Eye (tissue), 1 donor: ENCODE measurements at regions not wholly inside any gene's neighbourhood (a gene's known extent, or its start where the extent isn't known, plus 50 kb on each side); places are given as distances from the start of the nearest gene placed in this dataset.

Experiments used
- DNase-seq: peaks from one replicate; pipeline ENCODE4 v3.0.0-alpha.2; 2015

GRCh38 chr10:9608602-9609001 lies 1409.1 kb upstream of the CELF2 start:
- DNase-seq, result peak; percentile 57

- DNase-seq, result no peak
Measured at GRCh38 chr10:9613338-9614075, 1404.2 kb upstream of the CELF2 start.

- no peak for DNase-seq
Measured at GRCh38 chr10:9615189-9615588, 1402.5 kb upstream of the CELF2 start.

GRCh38 chr10:9621216-9621615 lies 1396.5 kb upstream of the CELF2 start:
- no peak for DNase-seq

- no peak for DNase-seq
Measured at GRCh38 chr10:9625304-9625703, 1392.4 kb upstream of the CELF2 start.

GRCh38 chr10:9634466-9634865 lies 1383.2 kb upstream of the CELF2 start:
- DNase-seq, result no peak

- DNase-seq, result no peak
Measured at GRCh38 chr10:9635691-9636090, 1382.0 kb upstream of the CELF2 start.

- DNase-seq, result no peak
Measured at GRCh38 chr10:9636216-9636615, 1381.5 kb upstream of the CELF2 start.

- no peak for DNase-seq
Measured at GRCh38 chr10:9643782-9644181, 1373.9 kb upstream of the CELF2 start.

GRCh38 chr10:9645404-9645803 lies 1372.3 kb upstream of the CELF2 start:
- DNase-seq, result no peak

GRCh38 chr10:9645928-9646600 lies 1371.6 kb upstream of the CELF2 start:
- no peak for DNase-seq

- DNase-seq, result no peak
Measured at GRCh38 chr10:9654261-9654660, 1363.4 kb upstream of the CELF2 start.

GRCh38 chr10:9656386-9656785 lies 1361.3 kb upstream of the CELF2 start:
- no peak for DNase-seq

- DNase-seq, result no peak
Measured at GRCh38 chr10:9656996-9657395, 1360.7 kb upstream of the CELF2 start.

GRCh38 chr10:9657530-9657929 lies 1360.1 kb upstream of the CELF2 start:
- DNase-seq, result no peak

GRCh38 chr10:9668411-9668810 lies 1349.3 kb upstream of the CELF2 start:
- DNase-seq, result no peak

- no peak for DNase-seq
Measured at GRCh38 chr10:9670911-9671310, 1346.8 kb upstream of the CELF2 start.

- DNase-seq, result no peak
Measured at GRCh38 chr10:9681655-9682054, 1336.0 kb upstream of the CELF2 start.

GRCh38 chr10:9682802-9683201 lies 1334.9 kb upstream of the CELF2 start:
- no peak for DNase-seq

- no peak for DNase-seq
Measured at GRCh38 chr10:9684186-9684585, 1333.5 kb upstream of the CELF2 start.

- no peak for DNase-seq
Measured at GRCh38 chr10:9685596-9685995, 1332.1 kb upstream of the CELF2 start.

- no peak for DNase-seq
Measured at GRCh38 chr10:9688711-9689110, 1329.0 kb upstream of the CELF2 start.

GRCh38 chr10:9707216-9707615 lies 1310.5 kb upstream of the CELF2 start:
- DNase-seq, result no peak

GRCh38 chr10:9709849-9710248 lies 1307.8 kb upstream of the CELF2 start:
- DNase-seq, result no peak

GRCh38 chr10:9712393-9712792 lies 1305.3 kb upstream of the CELF2 start:
- DNase-seq, result no peak
